ENCODE measurements at regions not wholly inside any gene's neighbourhood (a gene's known extent, or its start where the extent isn't known, plus 50 kb on each side); places are given as distances from the start of the nearest gene placed in this dataset.

- DNase-seq = no peak
Measured at GRCh38 chr1:56304975-56305374, 274.4 kb downstream of the PLPP3 start.

GRCh38 chr1:56303805-56304204 is 275.6 kb downstream of the PLPP3 start:
- DNase-seq = no peak

GRCh38 chr1:56302878-56303277 is 276.5 kb downstream of the PLPP3 start:
- DNase-seq = no peak

GRCh38 chr1:56301791-56302190 is 277.6 kb downstream of the PLPP3 start:
- no peak for DNase-seq

- DNase-seq = no peak
Measured at GRCh38 chr1:56300836-56301235, 278.5 kb downstream of the PLPP3 start.

- no peak for DNase-seq
Measured at GRCh38 chr1:56298866-56299265, 280.5 kb downstream of the PLPP3 start.

- DNase-seq = no peak
Measured at GRCh38 chr1:56297904-56298303, 281.5 kb downstream of the PLPP3 start.

GRCh38 chr1:56297208-56297607 is 282.2 kb downstream of the PLPP3 start:
- DNase-seq = no peak

- no peak for DNase-seq
Measured at GRCh38 chr1:56295949-56296929, 283.1 kb downstream of the PLPP3 start.

GRCh38 chr1:56291374-56291919 is 287.9 kb downstream of the PLPP3 start:
- no peak for DNase-seq

GRCh38 chr1:56289260-56289659 is 290.1 kb downstream of the PLPP3 start:
- DNase-seq = no peak

GRCh38 chr1:56287721-56288120 is 291.6 kb downstream of the PLPP3 start:
- DNase-seq = no peak

GRCh38 chr1:56286956-56287355 is 292.4 kb downstream of the PLPP3 start:
- no peak for DNase-seq

GRCh38 chr1:56286506-56286905 is 292.9 kb downstream of the PLPP3 start:
- DNase-seq = no peak

GRCh38 chr1:56285554-56286402 is 293.6 kb downstream of the PLPP3 start:
- DNase-seq = no peak

- DNase-seq = no peak
Measured at GRCh38 chr1:56284928-56285327, 294.4 kb downstream of the PLPP3 start.

- DNase-seq = no peak
Measured at GRCh38 chr1:56278061-56278460, 301.3 kb downstream of the PLPP3 start.

GRCh38 chr1:56268519-56269140 is 310.7 kb downstream of the PLPP3 start:
- DNase-seq = no peak

GRCh38 chr1:56267611-56268010 is 311.8 kb downstream of the PLPP3 start:
- DNase-seq = no peak

GRCh38 chr1:56266359-56266758 is 313.0 kb downstream of the PLPP3 start:
- no peak for DNase-seq

- DNase-seq = no peak
Measured at GRCh38 chr1:56265216-56265615, 314.1 kb downstream of the PLPP3 start.

- no peak for DNase-seq
Measured at GRCh38 chr1:56263908-56264307, 315.5 kb downstream of the PLPP3 start.

- no peak for DNase-seq
Measured at GRCh38 chr1:56258371-56258770, 321.0 kb downstream of the PLPP3 start.

Measured in NCI-H446 treated with DMSO at 0.1 percent for 48 hours (cell line).